22Rv1 (cell line): ENCODE measurements at regions not wholly inside any gene's neighbourhood (a gene's known extent, or its start where the extent isn't known, plus 50 kb on each side); places are given as distances from the start of the nearest gene placed in this dataset.

Experiments used
- H3K27ac ChIP-seq: fragments of 450-650 bp; 2 replicates; pipeline ENCODE4 v1.5.1; 2017
- CTCF ChIP-seq: fragments of 450-650 bp; IDR thresholded peaks from 2 replicates; pipeline ENCODE4 v1.5.1; 2017; ENCODE audit warnings: mild to moderate bottlenecking
- ZFX ChIP-seq: fragments of 450-650 bp; IDR thresholded peaks from 2 replicates; pipeline ENCODE4 v1.6.1; 2017; ENCODE audit warnings: antibody characterized with exemption, borderline replicate concordance

DNA sequence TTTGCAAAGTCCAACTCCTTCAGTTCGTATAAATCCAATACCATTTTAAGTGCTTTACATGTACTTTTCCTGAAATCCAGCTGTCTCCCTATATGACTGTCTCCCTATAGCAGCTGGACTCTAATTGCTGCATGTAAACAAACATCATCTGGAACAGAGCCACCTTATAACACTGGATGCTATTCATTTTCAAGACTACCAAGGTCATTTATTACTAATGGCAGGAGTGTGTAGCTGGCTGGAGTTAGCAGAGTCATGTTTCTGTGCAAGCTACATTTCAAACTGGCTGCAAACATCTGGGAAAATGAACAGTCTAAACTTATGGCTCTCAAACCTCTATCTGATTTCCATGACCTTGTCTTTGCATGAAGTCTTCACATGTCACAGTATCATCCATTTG, 575.2 kb downstream of the PIK3C3 start:
- no peak for TF ChIP-seq ZFX
- no peak for TF ChIP-seq CTCF
- H3K27ac ChIP-seq: no peak overlapping the region

- TF ChIP-seq ZFX (no peak), CTCF (no peak)
- no peak overlapping the region for H3K27ac ChIP-seq
Observed at GRCh38 chr18:42532119-42532518, 577.1 kb downstream of the PIK3C3 start.

DNA sequence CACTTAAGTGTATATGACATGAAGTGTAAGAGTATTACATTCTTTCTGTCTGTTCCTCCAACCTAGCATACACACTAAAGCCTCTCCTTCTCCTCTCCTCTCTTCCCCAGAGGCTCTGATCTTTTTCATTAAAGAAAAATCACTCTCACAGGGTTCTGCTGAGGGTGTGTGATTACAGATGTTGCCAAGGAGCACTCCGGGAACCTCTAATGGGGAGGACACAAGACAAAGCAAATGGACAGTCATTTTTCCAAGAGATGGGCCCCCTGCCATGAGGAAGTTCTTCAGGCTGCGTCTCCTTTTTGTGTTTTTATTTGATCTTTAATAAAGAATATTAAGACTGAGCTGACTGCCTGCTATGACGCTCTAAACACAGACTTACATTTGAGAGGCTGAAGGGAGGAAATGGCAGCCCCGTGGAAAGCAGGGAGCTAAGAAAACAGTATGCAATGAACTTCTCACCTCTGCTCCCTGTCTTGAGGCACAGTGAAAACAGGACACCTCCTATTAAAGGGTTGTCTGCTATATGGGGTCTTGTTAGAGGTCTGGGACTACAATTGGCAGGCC, 578.1 kb downstream of the PIK3C3 start:
- TF ChIP-seq ZFX (no peak), CTCF (no peak)
- no peak overlapping the region for H3K27ac ChIP-seq

GRCh38 chr18:42533616-42534015, 578.6 kb downstream of the PIK3C3 start:
- TF ChIP-seq CTCF (no peak), ZFX (no peak)
- H3K27ac ChIP-seq: no peak overlapping the region

GRCh38 chr18:42534313-42534712, 579.3 kb downstream of the PIK3C3 start:
- TF ChIP-seq CTCF (no peak), ZFX (no peak)
- no peak overlapping the region for H3K27ac ChIP-seq

GRCh38 chr18:42536442-42536841, 579.0 kb downstream of the RIT2 start:
- no peak overlapping the region for H3K27ac ChIP-seq
- TF ChIP-seq CTCF (no peak), ZFX (no peak)

DNA sequence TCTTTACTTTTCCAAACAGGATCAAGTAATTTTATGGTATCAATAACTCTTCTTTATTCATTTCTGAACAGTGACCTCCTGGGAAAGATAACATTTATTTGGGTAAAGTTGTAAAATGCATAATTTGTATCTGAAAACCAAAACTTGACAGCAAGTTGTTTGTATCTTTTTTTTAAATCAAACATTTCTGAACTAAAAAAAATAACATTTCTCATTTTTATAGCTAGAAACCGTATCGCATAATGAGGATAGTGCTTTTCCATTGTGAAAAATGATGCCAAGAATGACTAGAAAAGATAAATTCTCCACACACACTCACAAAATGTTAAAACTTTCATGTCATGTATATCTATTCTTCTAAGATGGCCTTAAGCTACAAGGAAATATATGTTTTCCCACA, 578.2 kb downstream of the RIT2 start:
- TF ChIP-seq CTCF: no peak
- no peak for TF ChIP-seq ZFX
- no peak overlapping the region for H3K27ac ChIP-seq
